ENCODE measurements at regions not wholly inside any gene's neighbourhood (a gene's known extent, or its start where the extent isn't known, plus 50 kb on each side); places are given as distances from the start of the nearest gene placed in this dataset.

GRCh38 chr3:117201901-117202774 lies 492.6 kb downstream of the TUSC7 start:
- Mint-ChIP-seq H3K27me3 (no peaks in the 10 kb centered on the region), H3K27ac (no peak overlapping the region), H3K36me3 (peaks cover 9% of the 10 kb centered on the region), H3K4me1 (ENCODE audit: low read depth in 2 of 2) (no peaks in the 10 kb centered on the region), H3K9me3 (peaks cover 27% of the 10 kb centered on the region), H3K4me3 (no peak overlapping the region)
- ATAC-seq (no peak), DNase-seq (ENCODE audit: low spot score) (no peak)

GRCh38 chr3:117217355-117217754 lies 507.8 kb downstream of the TUSC7 start:
- Mint-ChIP-seq H3K27ac (no peak overlapping the region), H3K9me3 (peaks cover 9% of the 10 kb centered on the region), H3K36me3 (no peaks in the 10 kb centered on the region), H3K4me1 (ENCODE audit: low read depth in 2 of 2) (no peaks in the 10 kb centered on the region), H3K27me3 (no peaks in the 10 kb centered on the region), H3K4me3 (no peak overlapping the region)
- ATAC-seq, result no peak
- DNase-seq (ENCODE audit: low spot score), result no peak

GRCh38 chr3:117217760-117218316 lies 508.3 kb downstream of the TUSC7 start:
- no peak for ATAC-seq
- no peaks in the 10 kb centered on the region for H3K36me3 Mint-ChIP-seq
- H3K27me3 Mint-ChIP-seq, result no peaks in the 10 kb centered on the region
- DNase-seq (ENCODE audit: low spot score), result no peak
- peaks cover 5% of the 10 kb centered on the region for H3K9me3 Mint-ChIP-seq
- H3K4me1 Mint-ChIP-seq (ENCODE audit: low read depth in 2 of 2), result no peaks in the 10 kb centered on the region
- no peak overlapping the region for H3K27ac Mint-ChIP-seq
- no peak overlapping the region for H3K4me3 Mint-ChIP-seq

- H3K9me3 Mint-ChIP-seq, result peaks cover 4% of the 10 kb centered on the region
- H3K27ac Mint-ChIP-seq, result no peak overlapping the region
- no peaks in the 10 kb centered on the region for H3K27me3 Mint-ChIP-seq
- DNase-seq (ENCODE audit: low spot score) (no peak), ATAC-seq (no peak)
- no peak overlapping the region for H3K4me3 Mint-ChIP-seq
- no peaks in the 10 kb centered on the region for H3K36me3 Mint-ChIP-seq
- H3K4me1 Mint-ChIP-seq (ENCODE audit: low read depth in 2 of 2), result no peaks in the 10 kb centered on the region
Observed at GRCh38 chr3:117218641-117219048, 509.1 kb downstream of the TUSC7 start.

GRCh38 chr3:117219296-117219695 lies 509.7 kb downstream of the TUSC7 start:
- DNase-seq (ENCODE audit: low spot score) (no peak), ATAC-seq (no peak)
- no peaks in the 10 kb centered on the region for H3K27me3 Mint-ChIP-seq
- no peak overlapping the region for H3K4me3 Mint-ChIP-seq
- H3K4me1 Mint-ChIP-seq (ENCODE audit: low read depth in 2 of 2), result no peaks in the 10 kb centered on the region
- H3K27ac Mint-ChIP-seq, result no peak overlapping the region
- no peaks in the 10 kb centered on the region for H3K36me3 Mint-ChIP-seq
- peaks cover 2% of the 10 kb centered on the region for H3K9me3 Mint-ChIP-seq

GRCh38 chr3:117226932-117227331 lies 517.4 kb downstream of the TUSC7 start:
- Mint-ChIP-seq H3K9me3 (peaks cover 14% of the 10 kb centered on the region), H3K27me3 (no peaks in the 10 kb centered on the region), H3K4me3 (no peak overlapping the region), H3K27ac (no peak overlapping the region), H3K36me3 (peaks cover 6% of the 10 kb centered on the region), H3K4me1 (ENCODE audit: low read depth in 2 of 2) (no peaks in the 10 kb centered on the region)
- ATAC-seq (no peak), DNase-seq (ENCODE audit: low spot score) (no peak)

GRCh38 chr3:117228466-117228865 lies 518.9 kb downstream of the TUSC7 start:
- Mint-ChIP-seq H3K4me1 (ENCODE audit: low read depth in 2 of 2) (no peaks in the 10 kb centered on the region), H3K9me3 (peaks cover 15% of the 10 kb centered on the region), H3K27me3 (no peaks in the 10 kb centered on the region), H3K4me3 (no peak overlapping the region), H3K27ac (no peak overlapping the region), H3K36me3 (peaks cover 6% of the 10 kb centered on the region)
- ATAC-seq, result no peak
- no peak for DNase-seq (ENCODE audit: low spot score)

GRCh38 chr3:117230924-117231323 lies 521.3 kb downstream of the TUSC7 start:
- H3K27me3 Mint-ChIP-seq, result no peaks in the 10 kb centered on the region
- DNase-seq (ENCODE audit: low spot score), result no peak
- ATAC-seq, result no peak
- peaks cover 6% of the 10 kb centered on the region for H3K36me3 Mint-ChIP-seq
- peaks cover 11% of the 10 kb centered on the region for H3K9me3 Mint-ChIP-seq
- no peak overlapping the region for H3K4me3 Mint-ChIP-seq
- H3K4me1 Mint-ChIP-seq (ENCODE audit: low read depth in 2 of 2), result no peaks in the 10 kb centered on the region
- H3K27ac Mint-ChIP-seq, result no peak overlapping the region

GRCh38 chr3:117234331-117234730 lies 524.8 kb downstream of the TUSC7 start:
- no peak for ATAC-seq
- H3K4me3 Mint-ChIP-seq, result no peak overlapping the region
- no peaks in the 10 kb centered on the region for H3K4me1 Mint-ChIP-seq (ENCODE audit: low read depth in 2 of 2)
- H3K27me3 Mint-ChIP-seq, result no peaks in the 10 kb centered on the region
- DNase-seq (ENCODE audit: low spot score), result no peak
- peaks cover 9% of the 10 kb centered on the region for H3K9me3 Mint-ChIP-seq
- H3K36me3 Mint-ChIP-seq, result peaks cover 6% of the 10 kb centered on the region
- no peak overlapping the region for H3K27ac Mint-ChIP-seq

- H3K9me3 Mint-ChIP-seq, result peaks cover 6% of the 10 kb centered on the region
- H3K4me1 Mint-ChIP-seq (ENCODE audit: low read depth in 2 of 2), result no peaks in the 10 kb centered on the region
- H3K36me3 Mint-ChIP-seq, result no peaks in the 10 kb centered on the region
- H3K27ac Mint-ChIP-seq, result no peak overlapping the region
- ATAC-seq (no peak), DNase-seq (ENCODE audit: low spot score) (no peak)
- H3K4me3 Mint-ChIP-seq, result no peak overlapping the region
- H3K27me3 Mint-ChIP-seq, result no peaks in the 10 kb centered on the region
Observed at GRCh38 chr3:117235304-117235703, 525.7 kb downstream of the TUSC7 start.

GRCh38 chr3:117238806-117239205 lies 529.2 kb downstream of the TUSC7 start:
- H3K27ac Mint-ChIP-seq, result no peak overlapping the region
- ATAC-seq (no peak), DNase-seq (ENCODE audit: low spot score) (no peak)
- H3K4me3 Mint-ChIP-seq, result no peak overlapping the region
- H3K36me3 Mint-ChIP-seq, result no peaks in the 10 kb centered on the region
- no peaks in the 10 kb centered on the region for H3K27me3 Mint-ChIP-seq
- H3K9me3 Mint-ChIP-seq, result peaks cover 2% of the 10 kb centered on the region
- no peaks in the 10 kb centered on the region for H3K4me1 Mint-ChIP-seq (ENCODE audit: low read depth in 2 of 2)

- DNase-seq (ENCODE audit: low spot score), result no peak
- Mint-ChIP-seq H3K27ac (no peak overlapping the region), H3K9me3 (no peaks in the 10 kb centered on the region), H3K36me3 (no peaks in the 10 kb centered on the region), H3K27me3 (no peaks in the 10 kb centered on the region), H3K4me3 (no peak overlapping the region), H3K4me1 (ENCODE audit: low read depth in 2 of 2) (no peaks in the 10 kb centered on the region)
- no peak for ATAC-seq
Observed at GRCh38 chr3:117243657-117244056, 534.1 kb downstream of the TUSC7 start.

GRCh38 chr3:117246771-117247555 lies 537.4 kb downstream of the TUSC7 start:
- Mint-ChIP-seq H3K27me3 (no peaks in the 10 kb centered on the region), H3K4me1 (ENCODE audit: low read depth in 2 of 2) (no peaks in the 10 kb centered on the region), H3K4me3 (no peak overlapping the region), H3K36me3 (no peaks in the 10 kb centered on the region), H3K9me3 (peaks cover 9% of the 10 kb centered on the region), H3K27ac (no peak overlapping the region)
- ATAC-seq, result no peak
- no peak for DNase-seq (ENCODE audit: low spot score)

- Mint-ChIP-seq H3K36me3 (no peaks in the 10 kb centered on the region), H3K4me1 (ENCODE audit: low read depth in 2 of 2) (no peaks in the 10 kb centered on the region), H3K27ac (no peak overlapping the region), H3K9me3 (peaks cover 9% of the 10 kb centered on the region), H3K27me3 (no peaks in the 10 kb centered on the region), H3K4me3 (no peak overlapping the region)
- DNase-seq (ENCODE audit: low spot score) (no peak), ATAC-seq (no peak)
Observed at GRCh38 chr3:117248153-117248552, 538.6 kb downstream of the TUSC7 start.
